SK-N-SH treated with all-trans-retinoic acid at 6 μM for 48 hours (cell line): ENCODE measurements at regions not wholly inside any gene's neighbourhood (a gene's known extent, or its start where the extent isn't known, plus 50 kb on each side); places are given as distances from the start of the nearest gene placed in this dataset.

Experiments used
- ATAC-seq: fragments of 200-7000 bp; cut with Tn5 transposase; 3 replicates; pipeline ENCODE4 v1.9.1; 2020; ENCODE audit warnings: mild to moderate bottlenecking, moderate library complexity
- ARNTL ChIP-seq: fragments of 450-650 bp; formaldehyde crosslinking; IDR thresholded peaks from 2 replicates; pipeline ENCODE4 v1.5.0; 2020; ENCODE audit warnings: low read depth, mild to moderate bottlenecking, moderate library complexity, borderline replicate concordance
- CREB5 ChIP-seq: fragments of 250-450 bp; sonication (Bioruptor Pico); IDR thresholded peaks from 2 replicates; pipeline ENCODE4 v1.5.1; 2020; ENCODE audit warnings: low read depth, mild to moderate bottlenecking, moderate library complexity
- CSDC2 ChIP-seq: fragments of 250-450 bp; sonication (Bioruptor Pico); IDR thresholded peaks from 2 replicates; pipeline ENCODE4 v1.5.0; 2020; ENCODE audit warnings: mild to moderate bottlenecking, moderate library complexity
- CSRNP3 ChIP-seq: fragments of 250-450 bp; sonication (Bioruptor Pico); IDR thresholded peaks from 2 replicates; pipeline ENCODE4 v1.5.1; 2021; ENCODE audit warnings: mild to moderate bottlenecking, moderate library complexity
- ESRRG ChIP-seq: fragments of 250-450 bp; sonication (Bioruptor Pico); IDR thresholded peaks from 2 replicates; pipeline ENCODE4 v1.6.1; 2021; ENCODE audit warnings: mild to moderate bottlenecking
- GLIS3 ChIP-seq: fragments of 250-450 bp; sonication (Bioruptor Pico); IDR thresholded peaks from 2 replicates; pipeline ENCODE4 v1.5.0; 2020; ENCODE audit warnings: mild to moderate bottlenecking, moderate library complexity
- ISL1 ChIP-seq: fragments of 250-450 bp; sonication (Bioruptor Pico); IDR thresholded peaks from 2 replicates; pipeline ENCODE4 v2.1.2; 2022; ENCODE audit warnings: mild to moderate bottlenecking, moderate library complexity
- OSR1 ChIP-seq: fragments of 250-450 bp; sonication (Bioruptor Pico); IDR thresholded peaks from 2 replicates; pipeline ENCODE4 v1.8.0; 2022; ENCODE audit warnings: moderate library complexity, mild to moderate bottlenecking, inconsistent platforms
- PATZ1 ChIP-seq: fragments of 250-450 bp; sonication (Bioruptor Pico); IDR thresholded peaks from 2 replicates; pipeline ENCODE4 v1.8.0; 2020; ENCODE audit warnings: mild to moderate bottlenecking, moderate library complexity, borderline replicate concordance
- POU6F1 ChIP-seq: fragments of 250-450 bp; sonication (Bioruptor Pico); IDR thresholded peaks from 2 replicates; pipeline ENCODE4 v1.8.0; 2021; ENCODE audit warnings: low read depth, mild to moderate bottlenecking, moderate library complexity, borderline replicate concordance
- PPARA ChIP-seq: fragments of 250-450 bp; sonication (Bioruptor Pico); IDR thresholded peaks from 2 replicates; pipeline ENCODE4 v1.5.0; 2020; ENCODE audit warnings: mild to moderate bottlenecking, borderline replicate concordance
- RARB ChIP-seq: fragments of 250-450 bp; sonication (Bioruptor Pico); IDR thresholded peaks from 2 replicates; pipeline ENCODE4 v1.8.0; 2021; ENCODE audit warnings: mild to moderate bottlenecking, moderate library complexity
- SNAI2 ChIP-seq: fragments of 250-450 bp; sonication (Bioruptor Pico); IDR thresholded peaks from 2 replicates; pipeline ENCODE4 v1.5.0; 2020; ENCODE audit warnings: mild to moderate bottlenecking, moderate library complexity
- TCF4 ChIP-seq: fragments of 250-450 bp; sonication (Bioruptor Pico); IDR thresholded peaks from 2 replicates; pipeline ENCODE4 v1.8.0; 2021; ENCODE audit warnings: mild to moderate bottlenecking, moderate library complexity, borderline replicate concordance
- TOX ChIP-seq: fragments of 250-450 bp; sonication (Bioruptor Pico); IDR thresholded peaks from 2 replicates; pipeline ENCODE4 v1.8.0; 2021; ENCODE audit warnings: mild to moderate bottlenecking, moderate library complexity, borderline replicate concordance
- TSHZ2 ChIP-seq: fragments of 250-450 bp; sonication (Bioruptor Pico); IDR thresholded peaks from 2 replicates; pipeline ENCODE4 v1.5.0; 2020; ENCODE audit warnings: mild to moderate bottlenecking, moderate library complexity
- ZC3H10 ChIP-seq: fragments of 250-450 bp; sonication (Bioruptor Pico); IDR thresholded peaks from 2 replicates; pipeline ENCODE4 v1.5.1; 2021; ENCODE audit warnings: mild to moderate bottlenecking, moderate library complexity
- ZFP3 ChIP-seq: fragments of 250-450 bp; sonication (Bioruptor Pico); IDR thresholded peaks from 2 replicates; pipeline ENCODE4 v1.5.0; 2020; ENCODE audit warnings: mild to moderate bottlenecking, moderate library complexity
- ZFP30 ChIP-seq: fragments of 450-650 bp; formaldehyde crosslinking; IDR thresholded peaks from 2 replicates; pipeline ENCODE4 v1.5.0; 2022; ENCODE audit warnings: mild to moderate bottlenecking, moderate library complexity
- ZNF565 ChIP-seq: fragments of 450-650 bp; formaldehyde crosslinking; conservative IDR thresholded peaks from 2 replicates; pipeline ENCODE4 v1.5.0; 2020; ENCODE audit warnings: low read depth, mild to moderate bottlenecking, moderate library complexity
- ZNF70 ChIP-seq: fragments of 450-650 bp; formaldehyde crosslinking; IDR thresholded peaks from 2 replicates; pipeline ENCODE4 v1.5.0; 2020; ENCODE audit warnings: mild to moderate bottlenecking, moderate library complexity
- ZNF8 ChIP-seq: fragments of 450-650 bp; formaldehyde crosslinking; IDR thresholded peaks from 2 replicates; pipeline ENCODE4 v1.5.0; 2020; ENCODE audit warnings: mild to moderate bottlenecking, moderate library complexity

GRCh38 chr3:74331711-74332110, 282.7 kb downstream of the CNTN3 start:
- ATAC-seq, result peak; percentile 21; the same call in 1 of the 3 replicates
- TF ChIP-seq TOX (CRISPR knock-in tag) (no peak), POU6F1 (CRISPR knock-in tag) (no peak), SNAI2 (CRISPR knock-in tag) (no peak), ZNF8 (CRISPR knock-in tag) (no peak), GLIS3 (CRISPR knock-in tag) (no peak), ESRRG (CRISPR knock-in tag) (no peak), ZNF70 (CRISPR knock-in tag) (no peak), ZFP3 (CRISPR knock-in tag) (no peak), TCF4 (CRISPR knock-in tag) (no peak), ZFP30 (CRISPR knock-in tag) (no peak), TSHZ2 (CRISPR knock-in tag) (no peak), ARNTL (CRISPR knock-in tag) (no peak), CSDC2 (CRISPR knock-in tag) (no peak), ZNF565 (CRISPR knock-in tag) (no peak)

- ATAC-seq, result no peak
These were observed 285.4 kb downstream of the CNTN3 start for GRCh38 chr3:74329096-74329495.

More at GRCh38 chr3:74329096-74329495, 285.4 kb downstream of the CNTN3 start:
- no peak for TF ChIP-seq SNAI2 (CRISPR knock-in tag)
- no peak for TF ChIP-seq ZNF8 (CRISPR knock-in tag)
- no peak for TF ChIP-seq ISL1 (CRISPR knock-in tag)
- TF ChIP-seq CREB5, result no peak
- no peak for TF ChIP-seq TSHZ2 (CRISPR knock-in tag)
- no peak for TF ChIP-seq ZNF70 (CRISPR knock-in tag)
- TF ChIP-seq ESRRG (CRISPR knock-in tag), result no peak
- no peak for TF ChIP-seq TOX (CRISPR knock-in tag)
- no peak for TF ChIP-seq CSRNP3 (CRISPR knock-in tag)
- TF ChIP-seq ZNF565 (CRISPR knock-in tag), result no peak
- TF ChIP-seq GLIS3 (CRISPR knock-in tag), result no peak
- TF ChIP-seq PATZ1, result no peak
- TF ChIP-seq CSDC2 (CRISPR knock-in tag), result no peak
- TF ChIP-seq ARNTL (CRISPR knock-in tag), result no peak
- no peak for TF ChIP-seq ZFP3 (CRISPR knock-in tag)
- no peak for TF ChIP-seq RARB (CRISPR knock-in tag)
- TF ChIP-seq ZC3H10 (CRISPR knock-in tag), result no peak
- no peak for TF ChIP-seq ZFP30 (CRISPR knock-in tag)
- no peak for TF ChIP-seq OSR1 (CRISPR knock-in tag)
- TF ChIP-seq PPARA (CRISPR knock-in tag), result no peak
